ENCODE measurements at regions not wholly inside any gene's neighbourhood (a gene's known extent, or its start where the extent isn't known, plus 50 kb on each side); places are given as distances from the start of the nearest gene placed in this dataset.

GRCh38 chr4:166491635-166492034, 618.6 kb downstream of the TLL1 start:
- no peak for DNase-seq (ENCODE audit: low spot score)

GRCh38 chr4:166493924-166494345, 620.9 kb downstream of the TLL1 start:
- no peak for DNase-seq (ENCODE audit: low spot score)

DNA sequence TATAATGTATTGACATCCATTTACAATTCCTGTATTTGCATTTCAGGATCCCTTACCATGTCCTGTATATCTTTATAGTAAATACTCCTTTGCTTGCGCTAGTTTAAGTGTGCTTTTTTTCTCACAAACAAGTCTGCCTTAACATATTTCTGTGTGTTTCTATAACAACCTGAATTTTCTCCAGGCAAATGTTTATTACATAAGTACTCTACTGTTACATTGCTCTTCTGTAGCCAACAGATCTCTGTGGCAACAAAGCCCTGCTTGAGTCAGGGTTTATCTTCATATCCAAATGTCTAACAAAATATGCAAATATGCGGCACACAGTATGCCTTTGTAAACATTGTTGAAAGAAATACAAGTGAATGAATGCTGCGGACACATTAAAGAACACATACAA, 625.5 kb downstream of the TLL1 start:
- no peak for DNase-seq (ENCODE audit: low spot score)

DNA sequence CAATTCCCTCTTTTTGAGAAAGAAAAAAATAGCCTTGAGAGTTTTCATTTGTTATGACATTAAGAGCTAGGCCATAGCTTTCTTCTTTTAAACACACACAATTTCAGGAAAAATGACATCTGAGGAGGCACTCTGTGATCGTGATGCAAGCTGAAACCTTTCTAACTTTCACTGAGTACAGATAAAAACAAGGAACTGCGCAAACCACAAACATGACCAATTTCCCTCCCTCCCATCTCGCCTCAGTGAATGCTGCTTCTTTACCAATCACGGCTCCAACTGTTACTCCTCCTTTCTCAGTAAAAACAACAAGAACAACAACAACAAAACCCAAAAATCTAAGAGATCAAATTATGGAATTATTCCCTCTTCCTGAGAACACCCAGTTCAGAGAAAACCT, 626.8 kb downstream of the TLL1 start:
- no peak for DNase-seq (ENCODE audit: low spot score)

DNA sequence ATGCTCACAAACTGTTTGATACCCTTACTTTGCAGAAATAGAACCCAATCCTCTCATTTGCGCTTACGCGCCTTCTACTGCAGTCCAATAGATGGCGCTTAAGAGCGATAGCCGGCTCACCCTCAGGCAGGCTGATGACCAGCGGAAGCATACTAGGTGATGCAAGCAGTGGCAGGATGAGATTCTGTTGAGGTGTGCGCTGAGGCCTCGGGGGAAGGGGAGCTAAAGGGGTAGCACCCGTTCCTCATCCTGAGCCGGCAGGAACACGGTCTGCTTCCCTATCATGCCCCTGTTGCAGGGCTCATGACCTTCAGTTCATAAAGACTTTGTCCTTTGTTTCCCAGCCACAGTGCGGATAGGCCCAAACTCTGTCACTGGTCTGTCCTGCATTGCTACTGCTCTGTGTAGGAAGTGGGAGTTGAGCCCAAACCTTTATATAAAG, 628.9 kb downstream of the TLL1 start:
- no peak for DNase-seq (ENCODE audit: low spot score)

- no peak for DNase-seq (ENCODE audit: low spot score)
Observed at GRCh38 chr4:166502660-166503059, 629.6 kb downstream of the TLL1 start.

DNA sequence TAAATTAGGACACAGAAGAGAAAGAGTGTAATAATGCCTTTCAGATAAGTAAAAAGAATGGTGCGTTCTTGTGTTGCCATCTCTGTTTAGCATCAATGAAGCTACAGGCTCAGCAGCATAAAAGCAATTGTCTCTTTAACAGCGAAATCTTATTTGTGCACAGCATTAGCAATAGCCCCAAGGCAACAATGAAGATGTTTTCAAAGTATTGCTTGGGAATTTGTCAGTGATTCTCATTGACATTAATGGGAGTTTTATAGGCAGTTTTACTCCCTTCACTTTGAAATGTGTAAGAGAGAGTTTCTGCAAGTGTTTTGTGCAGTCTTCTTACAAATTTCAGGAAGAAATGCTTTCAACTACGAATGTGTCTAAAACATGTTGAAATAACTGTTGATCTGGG, 633.0 kb downstream of the TLL1 start:
- DNase-seq (ENCODE audit: low spot score) = no peak

- no peak for DNase-seq (ENCODE audit: low spot score)
Observed at GRCh38 chr4:166512267-166512666, 639.2 kb downstream of the TLL1 start.

- DNase-seq (ENCODE audit: low spot score) = no peak
Observed at GRCh38 chr4:166518315-166518714, 645.3 kb downstream of the TLL1 start.

- no peak for DNase-seq (ENCODE audit: low spot score)
Observed at GRCh38 chr4:166518776-166519175, 645.7 kb downstream of the TLL1 start.

GRCh38 chr4:166519774-166520173, 646.7 kb downstream of the TLL1 start:
- no peak for DNase-seq (ENCODE audit: low spot score)

DNA sequence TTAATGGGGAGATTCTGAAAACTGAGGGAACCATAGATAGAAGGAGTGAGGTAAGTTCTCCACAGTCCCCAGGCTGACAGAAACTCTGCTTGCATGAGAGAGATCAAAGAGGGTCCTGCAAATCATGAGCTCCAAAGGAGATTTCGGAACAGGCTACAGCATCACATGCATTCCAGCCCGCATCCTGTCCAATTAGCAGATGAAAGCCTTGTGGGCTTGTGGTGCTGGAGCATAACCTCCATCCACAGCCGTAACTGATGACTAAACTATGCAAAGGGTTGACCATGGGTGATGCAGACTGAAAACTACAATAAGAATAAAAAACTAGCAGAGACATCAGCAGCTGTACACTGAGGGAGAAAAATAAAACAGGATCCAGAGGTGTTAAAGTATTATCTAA, 654.5 kb downstream of the TLL1 start:
- DNase-seq (ENCODE audit: low spot score) = no peak

DNA sequence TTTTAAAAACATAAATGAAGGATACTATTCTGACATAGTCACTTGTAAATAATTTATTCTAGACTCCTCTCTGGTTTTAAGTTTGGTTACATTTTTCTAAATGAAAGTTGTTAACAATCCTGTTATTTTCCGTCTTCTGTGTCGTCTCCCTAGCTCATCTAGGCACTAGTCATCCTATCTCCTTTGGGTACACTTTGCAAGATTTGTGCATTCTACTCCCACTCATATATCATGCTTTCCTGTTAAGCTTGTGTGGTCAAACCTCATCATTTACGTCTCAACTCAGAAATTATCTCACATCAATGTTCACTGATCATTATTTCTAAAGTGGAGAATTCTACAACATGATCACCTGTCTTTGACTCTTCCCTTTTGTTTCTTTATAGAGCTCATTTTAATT, 658.7 kb downstream of the TLL1 start:
- no peak for DNase-seq (ENCODE audit: low spot score)

DNA sequence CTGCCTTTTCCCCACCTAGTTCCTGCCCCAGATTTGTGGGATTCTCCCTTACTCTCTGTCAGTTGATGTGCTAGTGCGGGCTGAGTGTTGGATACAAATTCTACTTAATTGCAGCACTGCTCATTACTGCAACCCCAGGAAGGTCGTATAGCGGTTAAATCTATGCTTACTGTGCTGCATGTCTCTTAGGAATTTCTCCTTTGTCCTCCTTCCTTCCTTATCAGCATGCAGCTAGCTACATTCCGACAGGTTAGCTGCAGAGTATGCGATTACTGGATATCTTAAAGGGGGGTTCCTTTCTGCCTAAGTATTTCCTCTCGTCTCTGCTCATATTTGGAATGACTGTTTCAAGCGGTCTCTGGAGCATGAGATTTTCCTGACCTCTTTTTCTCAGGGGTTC, 662.8 kb downstream of the TLL1 start:
- no peak for DNase-seq (ENCODE audit: low spot score)

DNA sequence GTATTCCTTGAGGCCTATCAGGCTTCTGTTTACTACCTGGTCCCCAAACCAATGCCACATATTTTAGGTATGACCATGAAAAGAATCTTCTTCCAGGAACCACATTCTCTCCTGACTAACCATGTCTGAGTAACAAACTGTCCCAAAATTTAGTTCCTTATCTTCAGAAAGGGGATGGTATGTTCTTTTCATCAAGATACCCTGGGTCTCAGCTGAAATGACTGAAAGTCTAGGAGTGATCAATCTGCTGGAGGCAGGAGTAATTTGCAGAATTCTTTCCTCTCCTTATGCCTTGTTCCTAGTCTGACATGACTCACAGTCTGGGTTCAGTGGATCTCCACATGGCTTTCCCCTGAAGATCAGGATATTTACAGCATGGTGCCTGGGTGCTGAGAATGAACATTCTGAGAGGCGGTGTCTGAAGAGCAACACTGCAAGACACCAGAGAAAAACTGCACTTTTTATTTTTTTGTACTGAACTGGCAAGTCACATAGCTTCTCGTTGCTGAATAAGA, 665.5 kb downstream of the TLL1 start:
- no peak for DNase-seq (ENCODE audit: low spot score)

DNA sequence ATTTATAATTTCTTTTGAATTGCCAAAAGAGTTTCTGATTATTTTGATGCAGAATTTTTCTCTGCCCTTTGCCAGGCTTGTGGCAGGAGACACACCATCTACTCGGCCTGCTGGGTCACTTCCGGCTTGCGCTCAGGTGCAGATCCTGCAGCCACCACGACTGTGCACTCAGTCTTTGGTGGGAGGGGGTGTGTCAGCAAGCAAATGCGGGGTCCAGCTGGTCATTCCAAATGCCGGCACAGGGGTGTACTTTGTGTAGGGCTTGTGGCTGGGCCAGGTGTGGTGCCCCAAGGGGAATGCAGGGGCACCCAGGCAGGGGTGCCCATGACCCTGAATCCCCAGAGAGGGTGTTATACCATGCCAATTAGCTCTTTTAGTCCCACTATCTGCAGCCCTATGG, 673.0 kb downstream of the TLL1 start:
- DNase-seq (ENCODE audit: low spot score) = no peak

DNA sequence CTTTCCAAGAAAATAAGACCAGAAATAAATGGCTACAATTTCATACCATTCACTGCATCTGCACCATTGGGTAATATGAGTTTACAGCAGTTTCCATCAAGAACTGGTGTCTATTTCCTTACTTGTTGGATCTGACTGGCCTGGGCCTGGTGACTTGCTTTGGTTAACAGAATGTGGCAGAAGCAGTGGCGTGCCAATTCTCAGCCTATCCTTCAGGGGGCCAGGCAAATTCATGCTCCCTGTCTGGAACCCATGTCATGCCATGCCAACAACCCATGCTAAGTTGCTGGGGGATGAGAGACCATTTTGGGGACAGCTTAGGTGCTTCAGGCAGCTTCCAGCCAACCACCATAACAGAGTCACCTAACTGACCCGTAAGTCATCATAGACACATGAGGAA, 656.7 kb downstream of the SPOCK3 start:
- no peak for DNase-seq (ENCODE audit: low spot score)

DNA sequence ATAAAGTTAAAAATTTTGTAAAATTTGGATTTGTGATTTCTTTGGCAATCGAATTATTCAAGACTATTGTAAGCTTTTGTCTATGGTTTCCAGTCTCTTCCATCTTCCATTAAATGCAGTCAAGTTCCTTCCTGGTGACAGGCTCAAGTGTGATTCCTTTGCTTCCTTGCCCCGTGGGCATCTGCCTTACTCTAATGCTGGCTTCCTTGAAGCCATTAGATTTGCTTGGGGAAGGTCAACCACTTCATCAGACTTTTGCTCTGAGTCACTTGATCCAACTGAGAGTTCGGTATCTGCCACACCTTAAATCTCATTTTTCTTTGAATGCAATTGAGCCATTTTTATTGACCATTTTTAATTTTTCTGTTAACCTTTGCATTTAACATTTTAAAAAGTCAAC, 648.8 kb downstream of the SPOCK3 start:
- no peak for DNase-seq (ENCODE audit: low spot score)

- DNase-seq (ENCODE audit: low spot score) = peak; percentile 46
Observed at GRCh38 chr4:166594326-166594946, 639.9 kb downstream of the SPOCK3 start.

- DNase-seq (ENCODE audit: low spot score) = no peak
Observed at GRCh38 chr4:166600264-166600663, 634.0 kb downstream of the SPOCK3 start.

DNA sequence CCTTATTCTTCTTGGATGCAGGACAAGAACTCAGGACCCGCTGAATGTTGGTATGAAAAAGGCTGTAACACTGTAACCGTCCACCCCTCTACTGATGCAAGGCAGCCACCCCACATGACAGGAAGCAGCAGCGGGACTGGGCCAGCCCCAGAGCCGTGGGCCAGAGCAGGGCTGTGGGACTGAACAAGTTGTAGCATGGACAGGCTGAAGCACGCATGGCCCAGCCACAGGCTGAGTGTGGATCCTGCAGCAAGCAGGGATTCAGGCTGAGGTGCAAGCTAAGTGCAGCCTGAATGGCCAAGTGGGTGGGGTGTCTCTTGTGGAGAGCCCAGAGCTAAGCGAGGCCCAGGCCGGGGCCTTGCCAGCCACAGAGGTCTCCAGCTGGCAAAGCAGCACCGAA, 632.2 kb downstream of the SPOCK3 start:
- no peak for DNase-seq (ENCODE audit: low spot score)

GRCh38 chr4:166622425-166622977, 611.8 kb downstream of the SPOCK3 start:
- DNase-seq (ENCODE audit: low spot score) = no peak

DNA sequence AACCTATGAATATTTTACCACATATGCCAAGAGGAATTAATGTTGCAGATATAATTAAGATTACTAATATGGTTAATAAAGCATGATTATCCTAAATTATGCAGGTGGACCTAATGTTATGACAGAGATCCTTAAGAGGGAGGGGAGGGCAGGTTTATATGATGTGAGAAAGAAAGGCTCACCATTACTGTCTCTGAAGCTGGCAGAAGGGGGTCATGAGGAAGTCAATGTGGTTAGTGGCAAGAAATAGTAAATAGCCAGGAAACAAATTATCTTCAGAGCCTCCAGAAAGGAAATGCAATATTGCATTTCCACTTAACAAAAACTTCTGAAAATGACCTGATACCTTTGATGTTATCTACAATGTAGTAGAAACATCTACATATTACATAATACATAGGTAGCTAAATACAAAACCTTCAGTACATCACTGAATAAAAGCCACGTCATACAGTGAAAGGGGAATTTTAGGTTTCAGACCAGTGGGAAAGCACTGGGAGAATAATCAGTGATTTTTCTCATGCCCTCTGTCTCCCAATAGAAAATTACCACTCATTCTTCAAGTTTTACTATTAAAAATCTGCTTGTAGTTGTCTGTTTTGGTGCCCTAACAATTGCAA, 609.2 kb downstream of the SPOCK3 start:
- DNase-seq (ENCODE audit: low spot score) = no peak

Measured in ureter (tissue), 1 donor.